ENCODE measurements at regions not wholly inside any gene's neighbourhood (a gene's known extent, or its start where the extent isn't known, plus 50 kb on each side); places are given as distances from the start of the nearest gene placed in this dataset.
"Not testable (repeated sequence)": the region's sequence is repeated elsewhere in the genome, so short reads cannot be mapped to it uniquely, and the experiment has no call there.

- no peak for DNase-seq
These were observed 1953.4 kb upstream of the LRRTM1 start for GRCh38 chr2:82257796-82258555.

- DNase-seq: no peak
These were observed 1952.6 kb upstream of the LRRTM1 start for GRCh38 chr2:82256983-82257632.

GRCh38 chr2:82256288-82256687, 1951.7 kb upstream of the LRRTM1 start:
- no peak for DNase-seq

GRCh38 chr2:82254728-82255127, 1950.2 kb upstream of the LRRTM1 start:
- DNase-seq: no peak

- no peak for DNase-seq
These were observed 1941.7 kb upstream of the LRRTM1 start for GRCh38 chr2:82246220-82246775.

- DNase-seq: no peak
These were observed 1934.6 kb upstream of the LRRTM1 start for GRCh38 chr2:82239176-82239575.

GRCh38 chr2:82237994-82238662, 1933.6 kb upstream of the LRRTM1 start:
- no peak for DNase-seq

- DNase-seq: no peak
These were observed 1929.8 kb upstream of the LRRTM1 start for GRCh38 chr2:82234283-82234874.

GRCh38 chr2:82233806-82234205, 1929.3 kb upstream of the LRRTM1 start:
- no peak for DNase-seq

- no peak for DNase-seq
These were observed 1925.9 kb upstream of the LRRTM1 start for GRCh38 chr2:82230406-82230805.

- DNase-seq: no peak
These were observed 1921.9 kb upstream of the LRRTM1 start for GRCh38 chr2:82226441-82226840.

- DNase-seq: no peak
These were observed 1919.9 kb upstream of the LRRTM1 start for GRCh38 chr2:82224301-82224940.

GRCh38 chr2:82215212-82215611, 1910.7 kb upstream of the LRRTM1 start:
- no peak for DNase-seq

GRCh38 chr2:82199493-82199852, 1894.9 kb upstream of the LRRTM1 start:
- no peak for DNase-seq

GRCh38 chr2:82198809-82199492, 1894.4 kb upstream of the LRRTM1 start:
- no peak for DNase-seq

GRCh38 chr2:82182270-82182669, 1877.7 kb upstream of the LRRTM1 start:
- no peak for DNase-seq

GRCh38 chr2:82175210-82175609, 1870.7 kb upstream of the LRRTM1 start:
- DNase-seq: not testable (repeated sequence)

- DNase-seq: no peak
These were observed 1867.9 kb upstream of the LRRTM1 start for GRCh38 chr2:82172483-82172882.

GRCh38 chr2:82169379-82169778, 1864.8 kb upstream of the LRRTM1 start:
- DNase-seq: no peak

- no peak for DNase-seq
These were observed 1860.8 kb upstream of the LRRTM1 start for GRCh38 chr2:82165377-82165776.

- no peak for DNase-seq
These were observed 1853.6 kb upstream of the LRRTM1 start for GRCh38 chr2:82158150-82158549.

- DNase-seq: no peak
These were observed 1850.9 kb upstream of the LRRTM1 start for GRCh38 chr2:82155469-82155868.

Data from activated T-cell treated with anti-CD3 and anti-CD28 coated beads for 4 hours (primary cell).